ENCODE measurements at regions not wholly inside any gene's neighbourhood (a gene's known extent, or its start where the extent isn't known, plus 50 kb on each side); places are given as distances from the start of the nearest gene placed in this dataset.

DNA sequence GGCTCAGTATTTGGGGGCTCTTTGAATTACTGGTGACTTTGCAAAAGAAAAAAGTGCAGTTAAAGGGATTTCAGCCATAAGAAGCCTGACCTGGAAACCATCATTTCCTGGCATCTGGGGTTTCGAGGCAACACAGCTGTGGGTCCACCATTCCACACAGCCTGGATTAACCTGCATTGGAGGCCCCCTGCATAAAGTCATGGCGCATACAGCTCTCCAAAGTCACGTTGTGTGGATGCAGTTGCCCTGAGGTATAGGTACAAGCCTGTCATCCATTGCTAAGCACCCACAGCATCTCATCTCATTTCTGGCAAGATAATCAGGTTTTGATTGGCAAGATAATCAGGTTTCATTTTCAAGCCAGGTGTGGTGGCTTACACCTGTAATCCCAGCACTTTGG, 54.5 kb upstream of the TAGAP start:
- Histone ChIP-seq H4K20me1 (replicated peaks; ENCODE audit: control insufficient read depth, extremely low read depth, insufficient read depth, low read length) (no peaks in the 10 kb centered on the region), H3K4me2 (ENCODE audit: insufficient read depth, low read length) (no peak overlapping the region), H2AFZ (ENCODE audit: low read depth, low read length) (no peak overlapping the region), H3K9ac (replicated peaks; ENCODE audit: extremely low read depth, insufficient read depth, low read length) (no peak overlapping the region), H3K27ac (ENCODE audit: insufficient read depth, low read depth, low read length) (no peak overlapping the region), H3K27me3 (ENCODE audit: control insufficient read depth in 2 of 2, insufficient read depth in 2 of 2, low read length in 2 of 2) (no peaks in the 10 kb centered on the region), H3K9me3 (replicated peaks; ENCODE audit: control insufficient read depth, insufficient read depth, low read length) (no peaks in the 10 kb centered on the region), H3K79me2 (ENCODE audit: control insufficient read depth, insufficient read depth, low read length) (no peaks in the 10 kb centered on the region), H3K4me1 (ENCODE audit: control insufficient read depth, extremely low read depth, insufficient read depth, low read length) (no peaks in the 10 kb centered on the region), H3K36me3 (ENCODE audit: control insufficient read depth in 2 of 2, extremely low read depth in 1 of 2, insufficient read depth in 2 of 2, low read length in 2 of 2) (no peaks in the 10 kb centered on the region), H3K4me3 (replicated peaks in 1 of 3; ENCODE audit: insufficient read depth in 1 of 3, low read depth in 1 of 3, low read length in 3 of 3) (no peak overlapping the region), H3K9me1 (replicated peaks; ENCODE audit: control insufficient read depth, extremely low read depth, insufficient read depth, low read length) (no peaks in the 10 kb centered on the region)
- no peak for FAIRE-seq
- intact Hi-C loops (cut with micrococcal nuclease) (no loop called here), dilution Hi-C loops (cut with MboI; ENCODE audit: extremely low pct_ligation_motif_present, low sequenced_read_pairs) (no loop called here)
- ChIA-PET CTCF (no interaction called here), POLR2A (no interaction called here)
- no peak for DNase-seq (ENCODE audit: low read depth, low spot score)
- no peak for TF ChIP-seq POLR2A (IDR thresholded peaks at IDR 0.05; ENCODE audit: low read depth, low read length)
- no peak for TF ChIP-seq MYC (IDR thresholded peaks at IDR 0.05; ENCODE audit: low read depth, low read length)
- no peak for TF ChIP-seq JUN (IDR thresholded peaks at IDR 0.05; ENCODE audit: borderline replicate concordance, insufficient read depth, insufficient read length, low read depth)
- TF ChIP-seq, protein P1, sequence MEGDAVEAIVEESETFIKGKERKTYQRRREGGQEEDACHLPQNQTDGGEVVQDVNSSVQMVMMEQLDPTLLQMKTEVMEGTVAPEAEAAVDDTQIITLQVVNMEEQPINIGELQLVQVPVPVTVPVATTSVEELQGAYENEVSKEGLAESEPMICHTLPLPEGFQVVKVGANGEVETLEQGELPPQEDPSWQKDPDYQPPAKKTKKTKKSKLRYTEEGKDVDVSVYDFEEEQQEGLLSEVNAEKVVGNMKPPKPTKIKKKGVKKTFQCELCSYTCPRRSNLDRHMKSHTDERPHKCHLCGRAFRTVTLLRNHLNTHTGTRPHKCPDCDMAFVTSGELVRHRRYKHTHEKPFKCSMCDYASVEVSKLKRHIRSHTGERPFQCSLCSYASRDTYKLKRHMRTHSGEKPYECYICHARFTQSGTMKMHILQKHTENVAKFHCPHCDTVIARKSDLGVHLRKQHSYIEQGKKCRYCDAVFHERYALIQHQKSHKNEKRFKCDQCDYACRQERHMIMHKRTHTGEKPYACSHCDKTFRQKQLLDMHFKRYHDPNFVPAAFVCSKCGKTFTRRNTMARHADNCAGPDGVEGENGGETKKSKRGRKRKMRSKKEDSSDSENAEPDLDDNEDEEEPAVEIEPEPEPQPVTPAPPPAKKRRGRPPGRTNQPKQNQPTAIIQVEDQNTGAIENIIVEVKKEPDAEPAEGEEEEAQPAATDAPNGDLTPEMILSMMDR (IDR thresholded peaks at IDR 0.05; ENCODE audit: extremely low read depth in 1 of 2, insufficient read depth in 1 of 2, low read depth in 1 of 2, low read length in 2 of 2): no peak
- no TSS peak for BruUV-seq (replicated peaks)

DNA sequence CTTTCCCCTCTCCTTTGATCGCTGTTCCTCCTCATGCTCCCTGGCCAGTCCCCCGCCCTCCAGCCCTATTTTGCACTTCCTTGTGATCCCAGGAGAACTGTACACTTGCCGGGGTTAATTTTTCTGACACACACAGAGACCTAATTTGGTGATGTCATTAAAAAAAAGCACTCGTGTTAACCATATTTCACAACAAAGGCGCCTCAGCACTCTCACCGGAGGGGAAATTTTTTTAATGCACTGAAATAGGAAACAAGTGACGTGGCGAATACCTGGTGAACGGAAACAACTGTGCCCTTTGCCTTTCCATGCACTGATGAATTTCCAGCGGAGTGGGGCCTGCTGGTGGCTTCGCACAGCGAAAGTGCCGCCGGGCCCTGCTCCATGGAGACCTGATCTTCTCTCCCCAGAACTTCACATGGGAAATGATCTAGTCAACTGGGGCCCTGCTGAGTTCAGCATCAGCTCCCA, 53.9 kb upstream of the TAGAP start:
- TF ChIP-seq MYC (IDR thresholded peaks at IDR 0.05; ENCODE audit: low read depth, low read length) (no peak), POLR2A (IDR thresholded peaks at IDR 0.05; ENCODE audit: low read depth, low read length) (no peak), JUN (IDR thresholded peaks at IDR 0.05; ENCODE audit: borderline replicate concordance, insufficient read depth, insufficient read length, low read depth) (no peak), POLR2AphosphoS5 (IDR thresholded peaks at IDR 0.05; ENCODE audit: insufficient read depth, low read depth, low read length) (no peak)
- TF ChIP-seq, protein P2, sequence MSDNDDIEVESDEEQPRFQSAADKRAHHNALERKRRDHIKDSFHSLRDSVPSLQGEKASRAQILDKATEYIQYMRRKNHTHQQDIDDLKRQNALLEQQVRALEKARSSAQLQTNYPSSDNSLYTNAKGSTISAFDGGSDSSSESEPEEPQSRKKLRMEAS (IDR thresholded peaks at IDR 0.05; ENCODE audit: insufficient read depth, insufficient read length): no peak
- no peak for DNase-seq (ENCODE audit: low read depth, low spot score)
- Histone ChIP-seq H3K9ac (replicated peaks; ENCODE audit: extremely low read depth, insufficient read depth, low read length) (no peak overlapping the region), H2AFZ (ENCODE audit: low read depth, low read length) (no peak overlapping the region), H3K4me3 (replicated peaks in 1 of 3; ENCODE audit: insufficient read depth in 1 of 3, low read depth in 1 of 3, low read length in 3 of 3) (no peak overlapping the region), H3K79me2 (ENCODE audit: control insufficient read depth, insufficient read depth, low read length) (no peaks in the 10 kb centered on the region), H3K9me1 (replicated peaks; ENCODE audit: control insufficient read depth, extremely low read depth, insufficient read depth, low read length) (no peaks in the 10 kb centered on the region), H3K27me3 (ENCODE audit: control insufficient read depth in 2 of 2, insufficient read depth in 2 of 2, low read length in 2 of 2) (no peaks in the 10 kb centered on the region), H3K36me3 (ENCODE audit: control insufficient read depth in 2 of 2, extremely low read depth in 1 of 2, insufficient read depth in 2 of 2, low read length in 2 of 2) (no peaks in the 10 kb centered on the region), H3K4me1 (ENCODE audit: control insufficient read depth, extremely low read depth, insufficient read depth, low read length) (no peaks in the 10 kb centered on the region), H3K27ac (ENCODE audit: insufficient read depth, low read depth, low read length) (no peak overlapping the region), H4K20me1 (replicated peaks; ENCODE audit: control insufficient read depth, extremely low read depth, insufficient read depth, low read length) (no peaks in the 10 kb centered on the region), H3K4me2 (ENCODE audit: insufficient read depth, low read length) (no peak overlapping the region), H3K9me3 (replicated peaks; ENCODE audit: control insufficient read depth, insufficient read depth, low read length) (no peaks in the 10 kb centered on the region)
- ChIA-PET CTCF (interaction anchor here (0.8 kb wide), 1 partner anchor 9 kb away, joined by 3 read pairs; no protein-coding TSS in a partner anchor), POLR2A (no interaction called here)
- intact Hi-C loops (cut with micrococcal nuclease) (no loop called here), dilution Hi-C loops (cut with MboI; ENCODE audit: extremely low pct_ligation_motif_present, low sequenced_read_pairs) (no loop called here)
- FAIRE-seq: no peak
- BruUV-seq (replicated peaks): no TSS peak
